ENCODE measurements at regions not wholly inside any gene's neighbourhood (a gene's known extent, or its start where the extent isn't known, plus 50 kb on each side); places are given as distances from the start of the nearest gene placed in this dataset.

- TF ChIP-seq RAD21 (IDR thresholded peaks at IDR 0.05; ENCODE audit: low read length): no peak
- no peak for TF ChIP-seq FOXM1 (IDR thresholded peaks at IDR 0.05; ENCODE audit: low read depth)
- TF ChIP-seq CTCF (IDR thresholded peaks at IDR 0.05): no peak
- TF ChIP-seq TAF1 (IDR thresholded peaks at IDR 0.05; ENCODE audit: borderline replicate concordance, low read depth, low read length): no peak
Measured at GRCh38 chr13:76635232-76636230, 250.7 kb downstream of the KCTD12 start.
